ENCODE measurements at regions not wholly inside any gene's neighbourhood (a gene's known extent, or its start where the extent isn't known, plus 50 kb on each side); places are given as distances from the start of the nearest gene placed in this dataset.
"Not testable (repeated sequence)": the region's sequence is repeated elsewhere in the genome, so short reads cannot be mapped to it uniquely, and the experiment has no call there.

GRCh38 chr22:25410849-25411248, 153.6 kb upstream of the GRK3 start:
- Mint-ChIP-seq H3K27me3 (no peaks in the 10 kb centered on the region), H3K9me3 (no peaks in the 10 kb centered on the region), H3K4me1 (ENCODE audit: low read depth) (peaks cover 21% of the 10 kb centered on the region), H3K4me3 (no peak overlapping the region), H3K36me3 (ENCODE audit: low read depth) (no peaks in the 10 kb centered on the region), H3K27ac (no peak overlapping the region)
- intact Hi-C loops (cut with micrococcal nuclease), result no loop called here

GRCh38 chr22:25413620-25414019, 150.9 kb upstream of the GRK3 start:
- no peak overlapping the region for H3K27ac Mint-ChIP-seq
- no peak overlapping the region for H3K4me3 Mint-ChIP-seq
- no peaks in the 10 kb centered on the region for H3K27me3 Mint-ChIP-seq
- intact Hi-C loops (cut with micrococcal nuclease), result no loop called here
- peaks cover 6% of the 10 kb centered on the region for H3K4me1 Mint-ChIP-seq (ENCODE audit: low read depth)
- no peaks in the 10 kb centered on the region for H3K9me3 Mint-ChIP-seq
- H3K36me3 Mint-ChIP-seq (ENCODE audit: low read depth), result no peaks in the 10 kb centered on the region

GRCh38 chr22:25415731-25416130, 148.7 kb upstream of the GRK3 start:
- H3K9me3 Mint-ChIP-seq; H3K4me3 Mint-ChIP-seq; H3K36me3 Mint-ChIP-seq (ENCODE audit: low read depth); H3K27ac Mint-ChIP-seq; H3K27me3 Mint-ChIP-seq; intact Hi-C loops (cut with micrococcal nuclease): not testable (repeated sequence)
- peaks cover 26% of the 10 kb centered on the region for H3K4me1 Mint-ChIP-seq (ENCODE audit: low read depth)

GRCh38 chr22:25417826-25418225, 146.6 kb upstream of the GRK3 start:
- intact Hi-C loops (cut with micrococcal nuclease); H3K36me3 Mint-ChIP-seq (ENCODE audit: low read depth); H3K4me3 Mint-ChIP-seq; H3K9me3 Mint-ChIP-seq: not testable (repeated sequence)
- Mint-ChIP-seq H3K27ac (peak overlapping the region; percentile 85), H3K4me1 (ENCODE audit: low read depth) (peaks cover 34% of the 10 kb centered on the region), H3K27me3 (peaks cover 16% of the 10 kb centered on the region)

GRCh38 chr22:25419247-25420113, 145.0 kb upstream of the GRK3 start:
- H3K27ac Mint-ChIP-seq, result peak overlapping the region; percentile 85
- no peaks in the 10 kb centered on the region for H3K36me3 Mint-ChIP-seq (ENCODE audit: low read depth)
- intact Hi-C loops (cut with micrococcal nuclease), result loop anchor here (1.0 to 10.0 kb wide), 2 partner anchors 14 to 55 kb away; no protein-coding TSS in a partner anchor
- no peaks in the 10 kb centered on the region for H3K9me3 Mint-ChIP-seq
- H3K27me3 Mint-ChIP-seq, result peaks cover 16% of the 10 kb centered on the region
- H3K4me3 Mint-ChIP-seq, result peak overlapping the region; percentile 79
- H3K4me1 Mint-ChIP-seq (ENCODE audit: low read depth), result peaks cover 34% of the 10 kb centered on the region

GRCh38 chr22:25420114-25420441, 144.4 kb upstream of the GRK3 start:
- intact Hi-C loops (cut with micrococcal nuclease), result loop anchor here (10.0 kb wide), 1 partner anchor 55 kb away; no protein-coding TSS in a partner anchor
- Mint-ChIP-seq H3K4me1 (ENCODE audit: low read depth) (peaks cover 34% of the 10 kb centered on the region), H3K27me3 (peaks cover 16% of the 10 kb centered on the region), H3K27ac (peak overlapping the region; percentile 85), H3K4me3 (peak overlapping the region; percentile 79)
- H3K9me3 Mint-ChIP-seq; H3K36me3 Mint-ChIP-seq (ENCODE audit: low read depth): not testable (repeated sequence)

GRCh38 chr22:25420471-25420924, 144.0 kb upstream of the GRK3 start:
- Mint-ChIP-seq H3K9me3 (no peaks in the 10 kb centered on the region), H3K27me3 (peaks cover 16% of the 10 kb centered on the region), H3K4me1 (ENCODE audit: low read depth) (peaks cover 34% of the 10 kb centered on the region), H3K4me3 (peak overlapping the region; percentile 79), H3K36me3 (ENCODE audit: low read depth) (no peaks in the 10 kb centered on the region), H3K27ac (peak overlapping the region; percentile 85)
- intact Hi-C loops (cut with micrococcal nuclease), result loop anchor here (10.0 kb wide), 1 partner anchor 56 kb away; no protein-coding TSS in a partner anchor

GRCh38 chr22:25420925-25421904, 143.3 kb upstream of the GRK3 start:
- H3K27ac Mint-ChIP-seq, result peak overlapping the region; percentile 2

GRCh38 chr22:25426530-25427308, 137.8 kb upstream of the GRK3 start:
- not testable (repeated sequence) for H3K4me3 Mint-ChIP-seq; H3K9me3 Mint-ChIP-seq; H3K27ac Mint-ChIP-seq; H3K27me3 Mint-ChIP-seq; H3K36me3 Mint-ChIP-seq (ENCODE audit: low read depth)
- intact Hi-C loops (cut with micrococcal nuclease), result loop anchor here (10.0 kb wide), 1 partner anchor 62 kb away; no protein-coding TSS in a partner anchor
- H3K4me1 Mint-ChIP-seq (ENCODE audit: low read depth), result peaks cover 17% of the 10 kb centered on the region

More at GRCh38 chr22:25420925-25421904, 143.3 kb upstream of the GRK3 start:
- Mint-ChIP-seq H3K27me3 (peaks cover 16% of the 10 kb centered on the region), H3K36me3 (ENCODE audit: low read depth) (no peaks in the 10 kb centered on the region), H3K9me3 (no peaks in the 10 kb centered on the region), H3K4me1 (ENCODE audit: low read depth) (peaks cover 34% of the 10 kb centered on the region), H3K4me3 (peak overlapping the region; percentile 79)
- intact Hi-C loops (cut with micrococcal nuclease), result loop anchor here (10.0 kb wide), 1 partner anchor 56 kb away; no protein-coding TSS in a partner anchor

- H3K27me3 Mint-ChIP-seq; intact Hi-C loops (cut with micrococcal nuclease); H3K36me3 Mint-ChIP-seq (ENCODE audit: low read depth); H3K4me3 Mint-ChIP-seq; H3K27ac Mint-ChIP-seq; H3K9me3 Mint-ChIP-seq: not testable (repeated sequence)
- H3K4me1 Mint-ChIP-seq (ENCODE audit: low read depth), result peaks cover 27% of the 10 kb centered on the region
Measured at GRCh38 chr22:25431637-25432342, 132.7 kb upstream of the GRK3 start.

- H3K27me3 Mint-ChIP-seq; H3K36me3 Mint-ChIP-seq (ENCODE audit: low read depth); intact Hi-C loops (cut with micrococcal nuclease); H3K4me3 Mint-ChIP-seq; H3K9me3 Mint-ChIP-seq; H3K27ac Mint-ChIP-seq: not testable (repeated sequence)
- peaks cover 20% of the 10 kb centered on the region for H3K4me1 Mint-ChIP-seq (ENCODE audit: low read depth)
Measured at GRCh38 chr22:25433381-25433970, 131.0 kb upstream of the GRK3 start.

GRCh38 chr22:25437414-25438160, 126.9 kb upstream of the GRK3 start:
- peak overlapping the region; percentile 18 for H3K27ac Mint-ChIP-seq
- peaks cover under 1% of the 10 kb centered on the region for H3K27me3 Mint-ChIP-seq
- H3K36me3 Mint-ChIP-seq (ENCODE audit: low read depth), result no peaks in the 10 kb centered on the region
- H3K9me3 Mint-ChIP-seq, result no peaks in the 10 kb centered on the region
- H3K4me1 Mint-ChIP-seq (ENCODE audit: low read depth), result peaks cover 18% of the 10 kb centered on the region
- H3K4me3 Mint-ChIP-seq, result no peak overlapping the region
- intact Hi-C loops (cut with micrococcal nuclease), result no loop called here

All from dendritic cell treated with granulocyte-macrophage colony-stimulating factor and Interleukin-4, amounts not matched to agents 40 ng/mL and 50 ng/mL, for 4 days (primary cell).